ENCODE measurements at regions not wholly inside any gene's neighbourhood (a gene's known extent, or its start where the extent isn't known, plus 50 kb on each side); places are given as distances from the start of the nearest gene placed in this dataset.

DNA sequence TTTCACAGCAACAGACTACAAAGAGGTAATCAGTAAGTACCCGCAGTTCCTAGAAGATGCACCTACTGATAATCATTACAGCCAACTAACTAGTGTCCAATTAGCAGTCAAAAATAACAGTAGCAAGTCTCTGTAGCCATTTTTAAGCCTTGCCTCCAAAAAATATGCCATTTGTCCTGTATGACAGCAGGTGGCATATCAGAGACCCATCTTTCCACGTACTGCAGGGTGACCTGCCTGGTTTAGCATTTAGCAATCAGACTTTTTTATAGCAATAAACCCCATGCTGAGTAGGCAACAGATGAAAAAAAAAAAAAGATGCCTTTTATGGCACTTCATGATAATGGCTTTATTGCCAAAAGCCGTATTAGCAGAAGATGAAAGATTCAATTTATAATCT, 155.3 kb upstream of the LSM14A start:
- BruUV-seq (replicated peaks): no TSS peak
- CTCF ChIA-PET: no interaction called here
- POLR2A ChIA-PET: no interaction called here

GRCh38 chr19:34017601-34018000, 154.7 kb upstream of the LSM14A start:
- Histone ChIP-seq H3K36me3 (ENCODE audit: control insufficient read depth, insufficient read depth, low read length) (no peaks in the 10 kb centered on the region), H3K9me3 (peaks cover 20% of the 10 kb centered on the region), H3K27me3 (replicated peaks; ENCODE audit: control insufficient read depth, insufficient read depth, low read length) (no peaks in the 10 kb centered on the region), H3K4me3 (ENCODE audit: low read depth, low read length) (no peak overlapping the region), H3K4me1 (peaks cover 21% of the 10 kb centered on the region)
- BruUV-seq (replicated peaks): no TSS peak
- Mint-ChIP-seq H3K4me1 (ENCODE audit: low read depth, unreplicated experiment) (peaks cover 5% of the 10 kb centered on the region), H3K4me3 (ENCODE audit: unreplicated experiment) (no peak overlapping the region), H3K27me3 (ENCODE audit: insufficient read depth, unreplicated experiment) (no peaks in the 10 kb centered on the region), H3K27ac (ENCODE audit: unreplicated experiment) (no peak overlapping the region), H3K9me3 (ENCODE audit: unreplicated experiment) (peaks cover 38% of the 10 kb centered on the region), H3K36me3 (ENCODE audit: insufficient read depth, unreplicated experiment) (no peaks in the 10 kb centered on the region)
- CTCF ChIA-PET: no interaction called here
- intact Hi-C loops (cut with micrococcal nuclease; ENCODE audit: unreplicated experiment): loop anchor here (1.0 kb wide), 2 partner anchors 79 to 128 kb away; no protein-coding TSS in a partner anchor
- no peak for DNase-seq
- no peak for TF ChIP-seq CTCF (IDR thresholded peaks at IDR 0.05; ENCODE audit: insufficient read depth in 1 of 2, low read depth in 1 of 2, low read length in 1 of 2, severe bottlenecking in 1 of 2, unreplicated experiment in 1 of 2)
- POLR2A ChIA-PET: no interaction called here

More for the DNA sequence above, 155.3 kb upstream of the LSM14A start:
- H3K4me1 Mint-ChIP-seq (ENCODE audit: low read depth, unreplicated experiment): peaks cover 5% of the 10 kb centered on the region
- Histone ChIP-seq H3K4me3 (ENCODE audit: low read depth, low read length) (no peak overlapping the region), H3K4me1 (peaks cover 21% of the 10 kb centered on the region), H3K27me3 (replicated peaks; ENCODE audit: control insufficient read depth, insufficient read depth, low read length) (no peaks in the 10 kb centered on the region), H3K9me3 (peaks cover 15% of the 10 kb centered on the region), H3K36me3 (ENCODE audit: control insufficient read depth, insufficient read depth, low read length) (no peaks in the 10 kb centered on the region)
- no peak overlapping the region for H3K27ac Mint-ChIP-seq (ENCODE audit: unreplicated experiment)
- intact Hi-C loops (cut with micrococcal nuclease; ENCODE audit: unreplicated experiment): loop anchor here (1.0 kb wide), 2 partner anchors 79 to 128 kb away; no protein-coding TSS in a partner anchor
- no peaks in the 10 kb centered on the region for H3K36me3 Mint-ChIP-seq (ENCODE audit: insufficient read depth, unreplicated experiment)
- peak in 1 of 2 experiments; percentile 26 for DNase-seq
- H3K4me3 Mint-ChIP-seq (ENCODE audit: unreplicated experiment): no peak overlapping the region
- TF ChIP-seq CTCF (IDR thresholded peaks at IDR 0.05; ENCODE audit: insufficient read depth in 1 of 2, low read depth in 1 of 2, low read length in 1 of 2, severe bottlenecking in 1 of 2, unreplicated experiment in 1 of 2): no peak
- H3K27me3 Mint-ChIP-seq (ENCODE audit: insufficient read depth, unreplicated experiment): no peaks in the 10 kb centered on the region
- peaks cover 38% of the 10 kb centered on the region for H3K9me3 Mint-ChIP-seq (ENCODE audit: unreplicated experiment)

DNA sequence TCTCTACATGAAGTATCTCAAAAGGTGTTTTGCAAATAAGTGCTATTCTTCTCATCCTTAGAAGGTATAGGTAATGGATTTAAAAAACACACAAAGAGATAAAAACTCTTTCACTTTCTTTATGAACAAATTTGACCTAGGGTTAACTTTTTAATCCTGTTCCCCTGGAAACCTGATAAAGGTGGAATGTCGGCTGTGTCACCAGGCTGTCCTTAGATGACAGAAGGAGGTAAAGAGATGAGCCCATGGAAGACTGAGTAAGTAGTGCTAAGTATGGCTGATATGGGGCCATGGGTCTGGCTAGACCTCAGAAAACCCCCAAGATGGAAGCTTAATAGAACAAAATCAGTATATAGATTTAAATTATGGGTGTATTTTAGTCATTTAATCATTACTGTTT, 153.8 kb upstream of the LSM14A start:
- Histone ChIP-seq H3K36me3 (ENCODE audit: control insufficient read depth, insufficient read depth, low read length) (no peaks in the 10 kb centered on the region), H3K27me3 (replicated peaks; ENCODE audit: control insufficient read depth, insufficient read depth, low read length) (no peaks in the 10 kb centered on the region), H3K9me3 (peaks cover 30% of the 10 kb centered on the region), H3K4me3 (ENCODE audit: low read depth, low read length) (no peak overlapping the region), H3K4me1 (peaks cover 21% of the 10 kb centered on the region)
- TF ChIP-seq CTCF (IDR thresholded peaks at IDR 0.05; ENCODE audit: insufficient read depth in 1 of 2, low read depth in 1 of 2, low read length in 1 of 2, severe bottlenecking in 1 of 2, unreplicated experiment in 1 of 2): no peak
- H3K9me3 Mint-ChIP-seq (ENCODE audit: unreplicated experiment): peaks cover 41% of the 10 kb centered on the region
- intact Hi-C loops (cut with micrococcal nuclease; ENCODE audit: unreplicated experiment): loop anchor here (1.0 kb wide), 1 partner anchor 26 kb away; no protein-coding TSS in a partner anchor
- H3K4me3 Mint-ChIP-seq (ENCODE audit: unreplicated experiment): no peak overlapping the region
- POLR2A ChIA-PET: interaction anchor here (0.5 kb wide), 1 partner anchor 850 kb away, joined by 3 read pairs; no protein-coding TSS in a partner anchor
- H3K27ac Mint-ChIP-seq (ENCODE audit: unreplicated experiment): peak overlapping the region; percentile 64
- no peaks in the 10 kb centered on the region for H3K27me3 Mint-ChIP-seq (ENCODE audit: insufficient read depth, unreplicated experiment)
- DNase-seq: peak; percentile 75 to 78
- no peaks in the 10 kb centered on the region for H3K36me3 Mint-ChIP-seq (ENCODE audit: insufficient read depth, unreplicated experiment)
- H3K4me1 Mint-ChIP-seq (ENCODE audit: low read depth, unreplicated experiment): peaks cover 5% of the 10 kb centered on the region
- CTCF ChIA-PET: no interaction called here
- no TSS peak for BruUV-seq (replicated peaks)

All from Caco-2 (cell line).